HG03520 (cell line): ENCODE measurements at regions not wholly inside any gene's neighbourhood (a gene's known extent, or its start where the extent isn't known, plus 50 kb on each side); places are given as distances from the start of the nearest gene placed in this dataset.
"Not testable (repeated sequence)": the region's sequence is repeated elsewhere in the genome, so short reads cannot be mapped to it uniquely, and the experiment has no call there.

Experiments used
- ATAC-seq: cut with Tn5 transposase; IDR thresholded peaks from one replicate; pipeline ENCODE4 v1.9.1; 2021; ENCODE audit warnings: mild to moderate bottlenecking, moderate library complexity; ENCODE audit not compliant: unreplicated experiment

- ATAC-seq: no peak
Measured at GRCh38 chr11:98061858-98062257, 958.9 kb upstream of the CNTN5 start.

GRCh38 chr11:98062714-98063113 is 958.0 kb upstream of the CNTN5 start:
- ATAC-seq: no peak

- no peak for ATAC-seq
Measured at GRCh38 chr11:98068251-98068650, 952.5 kb upstream of the CNTN5 start.

GRCh38 chr11:98069147-98069546 is 951.6 kb upstream of the CNTN5 start:
- not testable (repeated sequence) for ATAC-seq

GRCh38 chr11:98069861-98070260 is 950.9 kb upstream of the CNTN5 start:
- ATAC-seq: no peak

GRCh38 chr11:98090861-98091505 is 929.8 kb upstream of the CNTN5 start:
- ATAC-seq: no peak

- no peak for ATAC-seq
Measured at GRCh38 chr11:98099371-98099770, 921.4 kb upstream of the CNTN5 start.

- ATAC-seq: no peak
Measured at GRCh38 chr11:98100689-98101088, 920.1 kb upstream of the CNTN5 start.

- no peak for ATAC-seq
Measured at GRCh38 chr11:98101329-98101728, 919.4 kb upstream of the CNTN5 start.

GRCh38 chr11:98104249-98104648 is 916.5 kb upstream of the CNTN5 start:
- no peak for ATAC-seq

GRCh38 chr11:98107736-98108135 is 913.0 kb upstream of the CNTN5 start:
- no peak for ATAC-seq

- no peak for ATAC-seq
Measured at GRCh38 chr11:98110030-98110429, 910.7 kb upstream of the CNTN5 start.

- ATAC-seq: no peak
Measured at GRCh38 chr11:98115873-98116272, 904.9 kb upstream of the CNTN5 start.

- no peak for ATAC-seq
Measured at GRCh38 chr11:98130117-98130625, 890.6 kb upstream of the CNTN5 start.

- ATAC-seq: no peak
Measured at GRCh38 chr11:98136357-98136756, 884.4 kb upstream of the CNTN5 start.

GRCh38 chr11:98137437-98137836 is 883.3 kb upstream of the CNTN5 start:
- no peak for ATAC-seq

- ATAC-seq: no peak
Measured at GRCh38 chr11:98143661-98144060, 877.1 kb upstream of the CNTN5 start.

GRCh38 chr11:98153752-98154151 is 867.0 kb upstream of the CNTN5 start:
- ATAC-seq: no peak

- no peak for ATAC-seq
Measured at GRCh38 chr11:98155696-98156095, 865.1 kb upstream of the CNTN5 start.

- no peak for ATAC-seq
Measured at GRCh38 chr11:98177925-98178324, 842.8 kb upstream of the CNTN5 start.

GRCh38 chr11:98180511-98180910 is 840.2 kb upstream of the CNTN5 start:
- ATAC-seq: no peak

GRCh38 chr11:98180921-98181320 is 839.8 kb upstream of the CNTN5 start:
- no peak for ATAC-seq

- ATAC-seq: no peak
Measured at GRCh38 chr11:98183034-98183433, 837.7 kb upstream of the CNTN5 start.
